ENCODE measurements at regions not wholly inside any gene's neighbourhood (a gene's known extent, or its start where the extent isn't known, plus 50 kb on each side); places are given as distances from the start of the nearest gene placed in this dataset.
"Not testable (repeated sequence)": the region's sequence is repeated elsewhere in the genome, so short reads cannot be mapped to it uniquely, and the experiment has no call there.

DNA sequence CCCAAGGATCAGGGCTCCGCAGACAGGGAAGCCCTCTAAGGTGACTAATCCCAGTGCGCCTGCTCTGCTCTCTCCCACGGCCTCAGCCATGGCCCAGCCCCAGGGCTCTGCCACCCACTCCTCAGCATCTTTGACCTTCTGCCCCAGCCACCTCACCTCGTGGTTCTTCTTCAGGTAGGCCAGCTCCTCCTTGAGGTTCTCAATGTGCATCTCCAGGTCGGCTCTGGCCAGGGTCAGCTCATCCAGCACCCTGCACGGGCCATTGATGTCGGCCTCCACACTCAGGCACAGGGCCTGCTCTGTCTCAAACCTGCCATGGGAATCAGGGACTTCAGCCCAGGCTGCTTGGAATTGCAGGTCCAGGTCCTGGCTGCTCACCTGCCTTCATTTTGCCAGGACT, 128.4 kb downstream of the TNFRSF13B start:
- DNase-seq; POLR2A ChIA-PET; H3K4me3 Mint-ChIP-seq; H3K4me1 Mint-ChIP-seq; H3K27ac Mint-ChIP-seq; H3K9me3 Mint-ChIP-seq; H3K36me3 Mint-ChIP-seq (ENCODE audit: low read depth); CTCF ChIA-PET; H3K27me3 Mint-ChIP-seq: not testable (repeated sequence)

DNA sequence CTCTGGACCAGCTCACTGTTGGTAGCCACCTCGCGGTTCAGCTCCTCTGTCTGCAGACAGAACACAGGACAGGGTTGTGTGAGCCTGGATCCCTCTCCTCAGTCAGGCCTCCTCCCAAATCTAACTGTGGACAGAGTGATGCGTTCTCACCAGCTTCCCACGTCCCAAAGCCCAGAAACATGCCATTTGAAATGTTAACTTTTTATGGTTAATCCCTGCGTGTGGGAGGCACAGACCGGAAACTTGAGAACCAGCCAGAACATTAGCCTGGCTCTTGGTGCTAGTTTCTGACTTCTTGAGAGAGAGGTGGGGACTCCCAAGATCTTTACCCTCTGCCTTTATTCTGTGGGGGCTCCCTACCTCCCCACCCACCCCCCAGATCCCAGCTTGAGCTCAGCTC, 129.6 kb downstream of the TNFRSF13B start:
- CTCF ChIA-PET, DNase-seq, H3K4me3 Mint-ChIP-seq: not testable (repeated sequence)

DNA sequence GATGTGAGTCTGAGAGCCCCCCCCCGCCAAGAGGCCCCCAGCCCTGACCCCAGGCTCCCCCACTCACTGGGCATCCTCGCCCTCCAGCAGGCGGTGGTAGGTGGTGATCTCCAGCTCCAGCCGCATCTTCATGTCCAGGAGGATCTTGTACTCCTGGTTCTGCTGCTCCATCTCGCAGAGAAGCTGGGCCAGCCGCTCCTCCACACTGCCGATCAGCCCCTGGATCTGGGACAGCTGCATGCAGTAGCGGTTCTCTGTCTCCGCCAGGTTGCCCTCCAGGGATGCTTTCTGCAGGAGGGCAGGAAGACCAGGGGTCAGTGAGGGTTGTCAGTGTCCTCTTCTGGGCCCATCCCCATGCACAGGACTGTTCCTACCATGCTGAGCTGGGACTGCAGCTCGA, 130.0 kb downstream of the TNFRSF13B start:
- H3K27me3 Mint-ChIP-seq; H3K4me3 Mint-ChIP-seq; CTCF ChIA-PET; H3K27ac Mint-ChIP-seq; H3K36me3 Mint-ChIP-seq (ENCODE audit: low read depth); H3K9me3 Mint-ChIP-seq; H3K4me1 Mint-ChIP-seq; POLR2A ChIA-PET; DNase-seq: not testable (repeated sequence)

More for the DNA sequence above, 129.6 kb downstream of the TNFRSF13B start:
- H3K9me3 Mint-ChIP-seq; POLR2A ChIA-PET; H3K36me3 Mint-ChIP-seq (ENCODE audit: low read depth); H3K27ac Mint-ChIP-seq; H3K4me1 Mint-ChIP-seq; H3K27me3 Mint-ChIP-seq: not testable (repeated sequence)

DNA sequence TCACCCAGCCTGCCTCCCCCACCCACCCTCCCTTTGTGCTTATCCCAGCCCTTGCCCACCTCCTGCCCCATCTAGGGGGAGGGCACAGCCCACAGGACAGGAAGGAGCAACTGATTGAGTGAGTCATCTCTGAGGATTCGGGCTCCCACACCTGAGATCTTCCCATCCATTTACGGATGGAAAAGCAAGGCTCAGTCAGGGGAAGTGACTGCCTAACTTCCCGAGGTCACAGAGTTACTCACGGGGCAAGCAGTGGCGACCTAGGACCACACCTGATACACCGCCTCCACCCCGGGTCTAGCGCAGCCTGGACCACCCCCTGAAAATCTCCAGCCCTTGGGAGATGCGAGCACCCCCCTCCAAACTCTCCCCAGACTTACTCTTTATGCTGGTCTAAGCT, 131.7 kb downstream of the TNFRSF13B start:
- CTCF ChIA-PET; DNase-seq; H3K9me3 Mint-ChIP-seq; H3K27ac Mint-ChIP-seq; H3K4me1 Mint-ChIP-seq; H3K27me3 Mint-ChIP-seq; POLR2A ChIA-PET; H3K4me3 Mint-ChIP-seq; H3K36me3 Mint-ChIP-seq (ENCODE audit: low read depth): not testable (repeated sequence)

DNA sequence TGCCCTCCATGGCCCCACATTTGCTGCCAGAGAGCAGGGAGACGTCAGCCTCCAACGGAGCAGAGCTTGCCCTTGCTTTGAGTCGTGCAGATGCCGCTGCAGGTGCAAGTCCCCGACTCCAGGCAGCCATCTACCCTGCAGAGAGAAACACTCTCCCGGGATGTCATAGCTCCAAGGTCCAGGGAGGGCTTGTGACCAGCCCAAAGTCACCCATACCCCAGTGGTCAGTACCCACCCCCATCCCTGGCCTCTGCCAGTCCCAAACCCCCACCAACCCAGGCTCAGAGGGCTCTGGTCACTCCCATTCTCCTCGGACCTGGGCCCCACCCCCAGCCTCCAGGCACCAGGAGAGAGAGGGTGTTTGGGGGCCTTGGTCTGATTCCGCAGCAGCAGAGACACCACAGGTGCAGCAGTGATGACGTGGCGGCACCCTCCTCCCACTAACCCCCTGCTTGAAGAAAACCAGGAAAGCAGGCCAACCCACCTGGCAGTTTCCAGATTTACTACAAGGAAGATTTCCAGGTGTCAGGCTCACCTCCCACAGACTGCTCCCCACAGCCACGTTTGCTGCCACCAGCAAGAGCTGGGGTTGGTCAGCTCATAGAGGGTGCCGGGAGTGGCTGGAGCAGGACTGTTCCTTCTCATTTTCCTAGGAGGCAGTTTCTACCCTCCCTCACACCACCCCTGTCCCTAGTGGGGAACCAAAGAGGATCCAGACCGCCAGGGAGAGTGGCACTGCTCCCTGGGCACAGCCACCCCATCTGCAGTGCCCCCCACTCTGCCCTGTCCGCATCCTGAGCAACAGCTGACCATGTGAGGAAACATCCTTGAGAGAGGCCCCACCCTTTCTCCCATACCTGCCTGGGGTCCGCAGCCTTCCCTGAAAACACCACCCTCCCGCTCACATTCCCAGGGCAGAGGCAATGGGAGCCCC, 132.4 kb downstream of the TNFRSF13B start:
- POLR2A ChIA-PET; H3K4me3 Mint-ChIP-seq; H3K4me1 Mint-ChIP-seq; H3K9me3 Mint-ChIP-seq; CTCF ChIA-PET; DNase-seq; H3K36me3 Mint-ChIP-seq (ENCODE audit: low read depth); H3K27ac Mint-ChIP-seq; H3K27me3 Mint-ChIP-seq: not testable (repeated sequence)

GRCh38 chr17:16838795-16839194, 133.1 kb downstream of the TNFRSF13B start:
- H3K9me3 Mint-ChIP-seq; H3K36me3 Mint-ChIP-seq (ENCODE audit: low read depth); POLR2A ChIA-PET; CTCF ChIA-PET; H3K27me3 Mint-ChIP-seq; H3K4me3 Mint-ChIP-seq; H3K4me1 Mint-ChIP-seq; H3K27ac Mint-ChIP-seq; DNase-seq: not testable (repeated sequence)

GRCh38 chr17:16838287-16838686, 133.6 kb downstream of the TNFRSF13B start:
- H3K27ac Mint-ChIP-seq; CTCF ChIA-PET; H3K36me3 Mint-ChIP-seq (ENCODE audit: low read depth); H3K4me1 Mint-ChIP-seq; DNase-seq; H3K9me3 Mint-ChIP-seq; H3K4me3 Mint-ChIP-seq; POLR2A ChIA-PET; H3K27me3 Mint-ChIP-seq: not testable (repeated sequence)

- CTCF ChIA-PET; H3K27ac Mint-ChIP-seq; DNase-seq; H3K36me3 Mint-ChIP-seq (ENCODE audit: low read depth); H3K4me1 Mint-ChIP-seq; H3K27me3 Mint-ChIP-seq; POLR2A ChIA-PET; H3K9me3 Mint-ChIP-seq; H3K4me3 Mint-ChIP-seq: not testable (repeated sequence)
These were observed 134.3 kb downstream of the TNFRSF13B start for GRCh38 chr17:16837468-16838266.

GRCh38 chr17:16836315-16836915, 135.5 kb downstream of the TNFRSF13B start:
- H3K4me1 Mint-ChIP-seq; H3K27ac Mint-ChIP-seq; H3K36me3 Mint-ChIP-seq (ENCODE audit: low read depth); DNase-seq; H3K4me3 Mint-ChIP-seq; CTCF ChIA-PET; H3K27me3 Mint-ChIP-seq; H3K9me3 Mint-ChIP-seq; POLR2A ChIA-PET: not testable (repeated sequence)

- H3K9me3 Mint-ChIP-seq; H3K27me3 Mint-ChIP-seq; H3K36me3 Mint-ChIP-seq (ENCODE audit: low read depth); H3K4me1 Mint-ChIP-seq; CTCF ChIA-PET; POLR2A ChIA-PET; DNase-seq; H3K27ac Mint-ChIP-seq; H3K4me3 Mint-ChIP-seq: not testable (repeated sequence)
These were observed 138.4 kb downstream of the TNFRSF13B start for GRCh38 chr17:16833517-16833916.

GRCh38 chr17:16832853-16833252, 139.1 kb downstream of the TNFRSF13B start:
- H3K4me3 Mint-ChIP-seq; CTCF ChIA-PET; DNase-seq; H3K4me1 Mint-ChIP-seq; H3K27me3 Mint-ChIP-seq; H3K27ac Mint-ChIP-seq; POLR2A ChIA-PET; H3K36me3 Mint-ChIP-seq (ENCODE audit: low read depth); H3K9me3 Mint-ChIP-seq: not testable (repeated sequence)

- POLR2A ChIA-PET, DNase-seq: not testable (repeated sequence)
These were observed 139.7 kb downstream of the TNFRSF13B start for GRCh38 chr17:16832206-16832605.

GRCh38 chr17:16830770-16831169, 140.7 kb downstream of the CCDC144A start:
- DNase-seq; H3K36me3 Mint-ChIP-seq (ENCODE audit: low read depth); H3K27ac Mint-ChIP-seq; POLR2A ChIA-PET; H3K9me3 Mint-ChIP-seq; H3K27me3 Mint-ChIP-seq; H3K4me3 Mint-ChIP-seq; CTCF ChIA-PET; H3K4me1 Mint-ChIP-seq: not testable (repeated sequence)

More at GRCh38 chr17:16832206-16832605, 139.7 kb downstream of the TNFRSF13B start:
- H3K4me1 Mint-ChIP-seq; H3K9me3 Mint-ChIP-seq; H3K4me3 Mint-ChIP-seq; H3K36me3 Mint-ChIP-seq (ENCODE audit: low read depth); CTCF ChIA-PET; H3K27ac Mint-ChIP-seq; H3K27me3 Mint-ChIP-seq: not testable (repeated sequence)

DNA sequence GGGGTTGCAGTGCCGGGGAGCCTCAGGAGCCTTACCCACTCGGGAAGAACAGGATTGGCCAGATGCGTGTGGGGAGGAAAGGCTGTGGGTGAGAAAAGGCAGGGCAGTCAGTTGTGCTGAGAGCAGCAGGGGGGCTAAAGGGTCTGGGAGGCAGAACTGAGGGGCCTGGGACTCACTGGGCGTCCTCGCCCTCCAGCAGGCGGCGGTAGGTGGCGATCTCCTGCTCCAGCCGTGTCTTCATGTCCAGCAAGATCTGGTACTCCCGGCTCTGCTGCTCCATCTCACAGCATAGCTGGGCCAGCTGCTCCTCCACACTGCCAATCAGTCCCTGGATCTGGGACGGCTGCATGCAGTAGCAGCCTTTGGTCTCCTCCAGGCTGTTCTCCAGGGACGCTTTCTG, 140.2 kb downstream of the CCDC144A start:
- H3K36me3 Mint-ChIP-seq (ENCODE audit: low read depth); CTCF ChIA-PET; H3K9me3 Mint-ChIP-seq; H3K4me3 Mint-ChIP-seq; POLR2A ChIA-PET; H3K4me1 Mint-ChIP-seq; H3K27ac Mint-ChIP-seq; H3K27me3 Mint-ChIP-seq; DNase-seq: not testable (repeated sequence)
